M059J (cell line): ENCODE measurements at regions not wholly inside any gene's neighbourhood (a gene's known extent, or its start where the extent isn't known, plus 50 kb on each side); places are given as distances from the start of the nearest gene placed in this dataset.

ENCODE experiments used
- DNase-seq: peaks from one replicate; pipeline ENCODE4 v3.0.0-alpha.2; 2012; ENCODE audit warnings: low read depth

- no peak for DNase-seq
These were observed 218.6 kb upstream of the ATP2B1 start for GRCh38 chr12:89927226-89927698.

GRCh38 chr12:89924191-89924590 is 215.6 kb upstream of the ATP2B1 start:
- DNase-seq: no peak

GRCh38 chr12:89923091-89923490 is 214.5 kb upstream of the ATP2B1 start:
- no peak for DNase-seq

GRCh38 chr12:89920866-89921265 is 212.2 kb upstream of the ATP2B1 start:
- DNase-seq: no peak

- DNase-seq: no peak
These were observed 210.7 kb upstream of the ATP2B1 start for GRCh38 chr12:89919241-89919906.

GRCh38 chr12:89918172-89918846 is 209.7 kb upstream of the ATP2B1 start:
- DNase-seq: no peak

GRCh38 chr12:89909753-89910152 is 201.1 kb upstream of the ATP2B1 start:
- DNase-seq: no peak

- no peak for DNase-seq
These were observed 199.0 kb upstream of the ATP2B1 start for GRCh38 chr12:89907659-89908058.

- no peak for DNase-seq
These were observed 198.2 kb upstream of the ATP2B1 start for GRCh38 chr12:89906824-89907223.

GRCh38 chr12:89906178-89906577 is 197.5 kb upstream of the ATP2B1 start:
- no peak for DNase-seq

GRCh38 chr12:89901906-89902642 is 193.4 kb upstream of the ATP2B1 start:
- DNase-seq: no peak

- DNase-seq: no peak
These were observed 192.7 kb upstream of the ATP2B1 start for GRCh38 chr12:89901319-89901718.

- no peak for DNase-seq
These were observed 191.0 kb upstream of the ATP2B1 start for GRCh38 chr12:89899651-89900050.

- DNase-seq: no peak
These were observed 187.0 kb upstream of the ATP2B1 start for GRCh38 chr12:89895591-89895990.

GRCh38 chr12:89895101-89895500 is 186.5 kb upstream of the ATP2B1 start:
- DNase-seq: no peak

GRCh38 chr12:89893972-89894706 is 185.5 kb upstream of the ATP2B1 start:
- peak; percentile 12 for DNase-seq

- DNase-seq: no peak
These were observed 183.8 kb upstream of the ATP2B1 start for GRCh38 chr12:89892436-89892835.

GRCh38 chr12:89891933-89892332 is 183.3 kb upstream of the ATP2B1 start:
- no peak for DNase-seq

GRCh38 chr12:89890161-89890560 is 181.5 kb upstream of the ATP2B1 start:
- DNase-seq: no peak

- DNase-seq: peak; percentile 62
These were observed 180.4 kb upstream of the ATP2B1 start for GRCh38 chr12:89889062-89889461.

GRCh38 chr12:89884952-89885351 is 176.3 kb upstream of the ATP2B1 start:
- no peak for DNase-seq

- DNase-seq: no peak
These were observed 175.8 kb upstream of the ATP2B1 start for GRCh38 chr12:89884416-89884898.
